ENCODE measurements at regions not wholly inside any gene's neighbourhood (a gene's known extent, or its start where the extent isn't known, plus 50 kb on each side); places are given as distances from the start of the nearest gene placed in this dataset.

DNA sequence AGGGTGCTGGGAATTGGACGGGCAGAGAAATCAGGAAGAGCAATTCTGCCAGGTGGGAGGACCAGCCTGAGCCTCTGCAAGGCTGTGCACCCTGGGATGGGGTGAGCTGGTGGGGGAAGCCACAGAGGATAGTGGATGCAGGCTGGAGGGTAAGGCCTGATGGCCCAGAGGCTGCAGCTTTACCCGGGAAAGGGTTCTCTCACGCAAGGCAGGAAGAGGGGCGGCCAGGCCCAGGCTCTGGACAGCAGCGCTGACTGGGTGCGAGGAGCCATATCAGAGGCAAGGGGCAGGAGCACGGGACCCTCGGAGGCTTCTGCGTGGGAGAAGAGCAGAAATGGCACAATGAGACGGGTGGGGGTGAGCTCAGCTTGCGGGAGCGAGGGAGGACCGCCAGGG lies 104.6 kb downstream of the SOX1 start:
- no peak for DNase-seq
- Histone ChIP-seq H3K27ac (no peak overlapping the region), H3K4me1 (no peaks in the 10 kb centered on the region), H3K9me3 (no peaks in the 10 kb centered on the region), H3K4me3 (no peak overlapping the region), H3K36me3 (ENCODE audit: low read depth, missing control alignments) (no peaks in the 10 kb centered on the region), H3K27me3 (no peaks in the 10 kb centered on the region)
- 68 to 75% methylated on average over 13 of the region's 13 CpGs for WGBS, 2 donors
- intact Hi-C loops (cut with DNase I; ENCODE audit: low total_unique reads) = no loop called here
- no peak for TF ChIP-seq POLR2A (IDR thresholded peaks at IDR 0.05)
- TF ChIP-seq, protein P1, sequence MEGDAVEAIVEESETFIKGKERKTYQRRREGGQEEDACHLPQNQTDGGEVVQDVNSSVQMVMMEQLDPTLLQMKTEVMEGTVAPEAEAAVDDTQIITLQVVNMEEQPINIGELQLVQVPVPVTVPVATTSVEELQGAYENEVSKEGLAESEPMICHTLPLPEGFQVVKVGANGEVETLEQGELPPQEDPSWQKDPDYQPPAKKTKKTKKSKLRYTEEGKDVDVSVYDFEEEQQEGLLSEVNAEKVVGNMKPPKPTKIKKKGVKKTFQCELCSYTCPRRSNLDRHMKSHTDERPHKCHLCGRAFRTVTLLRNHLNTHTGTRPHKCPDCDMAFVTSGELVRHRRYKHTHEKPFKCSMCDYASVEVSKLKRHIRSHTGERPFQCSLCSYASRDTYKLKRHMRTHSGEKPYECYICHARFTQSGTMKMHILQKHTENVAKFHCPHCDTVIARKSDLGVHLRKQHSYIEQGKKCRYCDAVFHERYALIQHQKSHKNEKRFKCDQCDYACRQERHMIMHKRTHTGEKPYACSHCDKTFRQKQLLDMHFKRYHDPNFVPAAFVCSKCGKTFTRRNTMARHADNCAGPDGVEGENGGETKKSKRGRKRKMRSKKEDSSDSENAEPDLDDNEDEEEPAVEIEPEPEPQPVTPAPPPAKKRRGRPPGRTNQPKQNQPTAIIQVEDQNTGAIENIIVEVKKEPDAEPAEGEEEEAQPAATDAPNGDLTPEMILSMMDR (IDR thresholded peaks at IDR 0.05) = no peak

DNA sequence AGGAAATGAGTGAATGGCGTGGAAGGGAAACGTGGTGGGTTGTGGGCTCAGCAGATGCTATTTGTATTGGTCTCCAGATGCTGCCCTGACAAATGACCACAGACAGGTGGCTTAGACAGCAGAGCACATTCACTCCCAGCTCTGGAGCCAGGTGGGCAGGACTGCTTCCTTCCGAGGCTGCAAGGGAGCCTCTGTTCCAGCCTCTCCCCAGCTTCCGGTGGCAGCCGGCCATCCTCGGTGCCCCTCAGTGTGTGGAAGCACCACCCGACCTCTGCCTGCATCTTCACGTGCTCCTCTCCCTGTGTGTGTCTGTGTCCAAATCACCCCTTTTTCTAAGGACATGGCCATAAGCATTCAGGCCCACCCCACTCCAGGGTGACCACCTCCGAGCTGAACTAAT lies 105.1 kb downstream of the SOX1 start:
- H3K36me3 ChIP-seq (ENCODE audit: low read depth, missing control alignments) = no peaks in the 10 kb centered on the region
- no peak overlapping the region for H3K4me3 ChIP-seq
- 67 to 81% methylated on average over 9 of the region's 9 CpGs for WGBS, 2 donors
- no peak overlapping the region for H3K27ac ChIP-seq
- H3K4me1 ChIP-seq = no peaks in the 10 kb centered on the region
- no peaks in the 10 kb centered on the region for H3K27me3 ChIP-seq
- intact Hi-C loops (cut with DNase I; ENCODE audit: low total_unique reads) = no loop called here
- no peak for DNase-seq
- TF ChIP-seq, protein P1 (IDR thresholded peaks at IDR 0.05) = no peak
- TF ChIP-seq POLR2A (IDR thresholded peaks at IDR 0.05) = no peak
- no peaks in the 10 kb centered on the region for H3K9me3 ChIP-seq

DNA sequence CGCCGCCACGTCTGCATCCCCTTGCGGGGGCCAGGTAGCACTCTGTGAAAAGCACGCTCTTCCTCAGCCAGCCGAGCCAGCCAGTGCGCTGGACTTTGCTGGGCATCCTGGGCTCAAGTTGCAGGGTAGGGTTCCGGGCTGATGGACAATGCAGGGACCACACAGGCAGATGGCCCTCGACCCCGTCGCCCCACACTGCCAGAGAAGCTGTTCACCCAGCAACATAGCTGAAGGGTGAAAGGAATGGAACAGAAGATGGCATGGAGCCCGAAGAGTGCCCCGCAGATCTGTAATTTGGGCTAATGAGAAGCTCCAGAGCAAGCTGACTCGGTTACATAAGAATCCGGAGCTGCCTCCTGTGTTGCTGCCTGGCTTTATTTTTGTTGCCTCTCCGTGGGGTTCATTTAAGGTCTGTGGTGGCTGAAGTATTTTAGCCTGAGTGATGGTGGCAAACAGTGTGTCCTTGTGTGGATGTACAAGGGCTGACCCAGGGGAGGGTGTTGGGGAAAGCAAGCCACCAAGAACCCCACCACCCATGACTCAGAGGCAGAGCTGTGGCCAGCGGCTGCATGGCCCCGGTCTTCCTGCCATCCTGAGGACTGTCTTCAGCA lies 105.8 kb downstream of the SOX1 start:
- TF ChIP-seq, protein P1 (IDR thresholded peaks at IDR 0.05) = no peak
- TF ChIP-seq POLR2A (IDR thresholded peaks at IDR 0.05) = no peak
- WGBS, 2 donors = 81 to 83% methylated on average over 12 to 18 of the region's 18 CpGs
- Histone ChIP-seq H3K9me3 (no peaks in the 10 kb centered on the region), H3K4me3 (no peak overlapping the region), H3K27ac (no peak overlapping the region), H3K27me3 (no peaks in the 10 kb centered on the region), H3K4me1 (no peaks in the 10 kb centered on the region), H3K36me3 (ENCODE audit: low read depth, missing control alignments) (no peaks in the 10 kb centered on the region)
- intact Hi-C loops (cut with DNase I; ENCODE audit: low total_unique reads) = no loop called here
- no peak for DNase-seq

DNA sequence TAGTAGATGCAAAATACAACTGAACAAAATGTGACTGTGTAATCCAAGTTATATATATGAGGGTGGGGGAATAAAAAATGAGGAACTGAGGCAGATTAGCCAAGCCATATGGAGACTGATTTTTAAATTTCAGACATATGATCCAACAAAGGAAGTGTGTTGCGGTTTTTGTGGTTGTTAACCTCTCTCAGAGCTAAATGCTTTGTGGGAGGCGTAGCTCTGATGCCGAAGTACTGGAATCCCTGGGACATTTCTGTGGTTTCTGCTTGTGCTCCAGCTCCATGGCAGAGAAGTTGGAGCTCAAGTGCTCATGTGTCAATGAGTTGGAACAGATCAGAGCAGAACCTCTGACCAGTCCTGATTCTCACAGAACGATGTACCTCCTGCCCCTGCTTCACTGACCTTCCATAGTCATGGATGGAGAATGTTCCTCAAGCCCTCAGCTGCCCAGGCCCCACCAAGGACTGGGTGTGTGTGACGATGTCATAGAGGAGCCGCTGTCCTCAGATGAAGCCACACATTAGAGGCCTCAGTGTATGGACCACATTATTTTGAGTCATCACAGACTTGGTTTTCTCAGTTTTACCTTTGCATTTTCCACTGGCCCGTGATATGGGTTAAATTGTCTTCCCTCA lies 107.6 kb downstream of the SOX1 start:
- Histone ChIP-seq H3K4me1 (no peaks in the 10 kb centered on the region), H3K27ac (no peak overlapping the region), H3K9me3 (no peaks in the 10 kb centered on the region), H3K36me3 (ENCODE audit: low read depth, missing control alignments) (no peaks in the 10 kb centered on the region), H3K4me3 (no peak overlapping the region), H3K27me3 (no peaks in the 10 kb centered on the region)
- intact Hi-C loops (cut with DNase I; ENCODE audit: low total_unique reads) = no loop called here
- 88 to 94% methylated on average over 7 of the region's 7 CpGs for WGBS, 2 donors
- no peak for DNase-seq
- TF ChIP-seq, protein P1 (IDR thresholded peaks at IDR 0.05) = no peak
- TF ChIP-seq POLR2A (IDR thresholded peaks at IDR 0.05) = no peak

Measured in testis (tissue), 2 donors.